ENCODE measurements at regions not wholly inside any gene's neighbourhood (a gene's known extent, or its start where the extent isn't known, plus 50 kb on each side); places are given as distances from the start of the nearest gene placed in this dataset.
"Not testable (repeated sequence)": the region's sequence is repeated elsewhere in the genome, so short reads cannot be mapped to it uniquely, and the experiment has no call there.

GRCh38 chr10:3654496-3654895 is 130.5 kb downstream of the KLF6 start:
- FAIRE-seq (no peak), DNase-seq (ENCODE audit: insufficient read length, low spot score) (no peak)
- TF ChIP-seq CTCF (IDR thresholded peaks at IDR 0.05; ENCODE audit: insufficient read depth, missing control alignments), result no peak

- not testable (repeated sequence) for FAIRE-seq; DNase-seq (ENCODE audit: insufficient read length, low spot score)
These were observed 131.7 kb downstream of the KLF6 start for GRCh38 chr10:3653303-3653702.

GRCh38 chr10:3652886-3653285 is 132.1 kb downstream of the KLF6 start:
- DNase-seq (ENCODE audit: insufficient read length, low spot score), result no peak
- no peak for TF ChIP-seq CTCF (IDR thresholded peaks at IDR 0.05; ENCODE audit: insufficient read depth, missing control alignments)
- no peak for FAIRE-seq

- FAIRE-seq, result no peak
- no peak for DNase-seq (ENCODE audit: insufficient read length, low spot score)
- TF ChIP-seq CTCF (IDR thresholded peaks at IDR 0.05; ENCODE audit: insufficient read depth, missing control alignments), result no peak
These were observed 132.9 kb downstream of the KLF6 start for GRCh38 chr10:3651969-3652653.

- no peak for TF ChIP-seq CTCF (IDR thresholded peaks at IDR 0.05; ENCODE audit: insufficient read depth, missing control alignments)
- no peak for DNase-seq (ENCODE audit: insufficient read length, low spot score)
- FAIRE-seq, result no peak
These were observed 136.4 kb downstream of the KLF6 start for GRCh38 chr10:3648576-3648975.

- TF ChIP-seq CTCF (IDR thresholded peaks at IDR 0.05; ENCODE audit: insufficient read depth, missing control alignments), result no peak
- no peak for FAIRE-seq
- DNase-seq (ENCODE audit: insufficient read length, low spot score), result no peak
These were observed 136.8 kb downstream of the KLF6 start for GRCh38 chr10:3648170-3648569.

- FAIRE-seq (no peak), DNase-seq (ENCODE audit: insufficient read length, low spot score) (no peak)
- no peak for TF ChIP-seq CTCF (IDR thresholded peaks at IDR 0.05; ENCODE audit: insufficient read depth, missing control alignments)
These were observed 137.9 kb downstream of the KLF6 start for GRCh38 chr10:3647074-3647473.

GRCh38 chr10:3645406-3645805 is 139.6 kb downstream of the KLF6 start:
- no peak for TF ChIP-seq CTCF (IDR thresholded peaks at IDR 0.05; ENCODE audit: insufficient read depth, missing control alignments)
- FAIRE-seq, result no peak
- no peak for DNase-seq (ENCODE audit: insufficient read length, low spot score)

All from D721Med (cell line).